ENCODE measurements at regions not wholly inside any gene's neighbourhood (a gene's known extent, or its start where the extent isn't known, plus 50 kb on each side); places are given as distances from the start of the nearest gene placed in this dataset.
"Not testable (repeated sequence)": the region's sequence is repeated elsewhere in the genome, so short reads cannot be mapped to it uniquely, and the experiment has no call there.

- Mint-ChIP-seq H3K27ac (ENCODE audit: low read depth, unreplicated experiment) (no peak overlapping the region), H3K9me3 (ENCODE audit: unreplicated experiment) (no peaks in the 10 kb centered on the region), H3K36me3 (ENCODE audit: insufficient read depth, unreplicated experiment) (no peaks in the 10 kb centered on the region), H3K4me3 (ENCODE audit: unreplicated experiment) (no peak overlapping the region), H3K27me3 (ENCODE audit: insufficient read depth, unreplicated experiment) (peaks cover 32% of the 10 kb centered on the region), H3K4me1 (ENCODE audit: insufficient read depth, unreplicated experiment) (no peaks in the 10 kb centered on the region)
- no TSS peak for BruUV-seq (replicated peaks)
- ChIA-PET POLR2A (no interaction called here), CTCF (interaction anchor here (1.0 to 2.2 kb wide), 3 partner anchors 22 to 51 kb away, joined by 3 to 6 read pairs (median 5); no protein-coding TSS in a partner anchor)
- intact Hi-C loops (cut with micrococcal nuclease) = no loop called here
- no peak for TF ChIP-seq CTCF (IDR thresholded peaks at IDR 0.05; ENCODE audit: unreplicated experiment)
- no peak for DNase-seq (ENCODE audit: unreplicated experiment)
Measured at GRCh38 chr12:7591531-7591930, 74.2 kb downstream of the APOBEC1 start.

GRCh38 chr12:7590085-7590484 is 75.6 kb downstream of the APOBEC1 start:
- H3K36me3 Mint-ChIP-seq (ENCODE audit: insufficient read depth, unreplicated experiment); DNase-seq (ENCODE audit: unreplicated experiment); H3K27ac Mint-ChIP-seq (ENCODE audit: low read depth, unreplicated experiment); BruUV-seq (replicated peaks); H3K4me3 Mint-ChIP-seq (ENCODE audit: unreplicated experiment); H3K9me3 Mint-ChIP-seq (ENCODE audit: unreplicated experiment); POLR2A ChIA-PET; H3K4me1 Mint-ChIP-seq (ENCODE audit: insufficient read depth, unreplicated experiment); intact Hi-C loops (cut with micrococcal nuclease); CTCF ChIA-PET: not testable (repeated sequence)
- H3K27me3 Mint-ChIP-seq (ENCODE audit: insufficient read depth, unreplicated experiment) = peaks cover 17% of the 10 kb centered on the region

GRCh38 chr12:7588742-7589329 is 76.9 kb downstream of the APOBEC1 start:
- not testable (repeated sequence) for BruUV-seq (replicated peaks); H3K4me1 Mint-ChIP-seq (ENCODE audit: insufficient read depth, unreplicated experiment); H3K9me3 Mint-ChIP-seq (ENCODE audit: unreplicated experiment); H3K27ac Mint-ChIP-seq (ENCODE audit: low read depth, unreplicated experiment); H3K36me3 Mint-ChIP-seq (ENCODE audit: insufficient read depth, unreplicated experiment)
- peak; percentile 81 for DNase-seq (ENCODE audit: unreplicated experiment)
- CTCF ChIA-PET = interaction anchor here (0.5 to 5.9 kb wide), 12 partner anchors 10 to 1757 kb away, joined by 3 to 65 read pairs (median 3); no protein-coding TSS in a partner anchor
- H3K27me3 Mint-ChIP-seq (ENCODE audit: insufficient read depth, unreplicated experiment) = peaks cover 13% of the 10 kb centered on the region
- H3K4me3 Mint-ChIP-seq (ENCODE audit: unreplicated experiment) = peak overlapping the region; percentile 17
- POLR2A ChIA-PET = interaction anchor here (1.7 kb wide), 1 partner anchor 53 kb away, joined by 5 read pairs; no protein-coding TSS in a partner anchor
- intact Hi-C loops (cut with micrococcal nuclease) = loop anchor here (1.0 to 5.0 kb wide), 2 partner anchors 49 to 218 kb away; no protein-coding TSS in a partner anchor
- peak; percentile 58 for TF ChIP-seq CTCF (IDR thresholded peaks at IDR 0.05; ENCODE audit: unreplicated experiment)

- ChIA-PET CTCF (interaction anchor here (0.6 to 5.9 kb wide), 5 partner anchors 12 to 58 kb away, joined by 3 to 65 read pairs (median 4); no protein-coding TSS in a partner anchor), POLR2A (interaction anchor here (0.7 kb wide), 1 partner anchor 80 kb away, joined by 4 read pairs; the partner anchor contains the start of gene CD163)
- intact Hi-C loops (cut with micrococcal nuclease); H3K27me3 Mint-ChIP-seq (ENCODE audit: insufficient read depth, unreplicated experiment); H3K36me3 Mint-ChIP-seq (ENCODE audit: insufficient read depth, unreplicated experiment); H3K9me3 Mint-ChIP-seq (ENCODE audit: unreplicated experiment); BruUV-seq (replicated peaks); H3K4me3 Mint-ChIP-seq (ENCODE audit: unreplicated experiment): not testable (repeated sequence)
- H3K4me1 Mint-ChIP-seq (ENCODE audit: insufficient read depth, unreplicated experiment) = peaks cover 11% of the 10 kb centered on the region
- peak overlapping the region; percentile 57 for H3K27ac Mint-ChIP-seq (ENCODE audit: low read depth, unreplicated experiment)
- peak; percentile 35 for DNase-seq (ENCODE audit: unreplicated experiment)
Measured at GRCh38 chr12:7584137-7584536, 80.6 kb upstream of the CD163 start.

- CTCF ChIA-PET = interaction anchor here (0.9 to 5.9 kb wide), 3 partner anchors 32 to 55 kb away, joined by 3 to 65 read pairs (median 7); no protein-coding TSS in a partner anchor
- DNase-seq (ENCODE audit: unreplicated experiment) = no peak
- POLR2A ChIA-PET = no interaction called here
- H3K27ac Mint-ChIP-seq (ENCODE audit: low read depth, unreplicated experiment) = peak overlapping the region; percentile 57
- H3K27me3 Mint-ChIP-seq (ENCODE audit: insufficient read depth, unreplicated experiment) = no peaks in the 10 kb centered on the region
- no peak overlapping the region for H3K4me3 Mint-ChIP-seq (ENCODE audit: unreplicated experiment)
- no peaks in the 10 kb centered on the region for H3K36me3 Mint-ChIP-seq (ENCODE audit: insufficient read depth, unreplicated experiment)
- no peaks in the 10 kb centered on the region for H3K9me3 Mint-ChIP-seq (ENCODE audit: unreplicated experiment)
- no peak for TF ChIP-seq CTCF (IDR thresholded peaks at IDR 0.05; ENCODE audit: unreplicated experiment)
- H3K4me1 Mint-ChIP-seq (ENCODE audit: insufficient read depth, unreplicated experiment) = peaks cover 11% of the 10 kb centered on the region
- intact Hi-C loops (cut with micrococcal nuclease) = no loop called here
- BruUV-seq (replicated peaks) = no TSS peak
Measured at GRCh38 chr12:7583471-7583870, 79.9 kb upstream of the CD163 start.
